Fibroblast of villous mesenchyme (primary cell): ENCODE measurements at regions not wholly inside any gene's neighbourhood (a gene's known extent, or its start where the extent isn't known, plus 50 kb on each side); places are given as distances from the start of the nearest gene placed in this dataset.

ENCODE experiments used
- DNase-seq: peaks from one replicate; pipeline ENCODE4 v3.0.0-alpha.2; 2010; ENCODE audit warnings: low read depth
- H3K4me3 ChIP-seq: 2 replicates; pipeline ENCODE4 v1.5.1; 2011; ENCODE audit warnings: low read depth, mild to moderate bottlenecking, low read length
- CTCF ChIP-seq: IDR thresholded peaks from 2 replicates; pipeline ENCODE4 v1.5.1; 2012; ENCODE audit warnings: low read depth, mild to moderate bottlenecking, low read length; ENCODE audit not compliant: insufficient read depth

GRCh38 chr2:120964819-120965218 lies 229.2 kb downstream of the GLI2 start:
- no peak overlapping the region for H3K4me3 ChIP-seq
- no peak for DNase-seq

GRCh38 chr2:120966510-120967254 lies 231.0 kb downstream of the GLI2 start:
- DNase-seq = no peak
- no peak for TF ChIP-seq CTCF
- no peak overlapping the region for H3K4me3 ChIP-seq

More at GRCh38 chr2:120964819-120965218, 229.2 kb downstream of the GLI2 start:
- no peak for TF ChIP-seq CTCF

GRCh38 chr2:120968307-120969015 lies 232.8 kb downstream of the GLI2 start:
- H3K4me3 ChIP-seq = no peak overlapping the region
- no peak for DNase-seq
- no peak for TF ChIP-seq CTCF

GRCh38 chr2:120969613-120970355 lies 234.1 kb downstream of the GLI2 start:
- no peak for DNase-seq
- H3K4me3 ChIP-seq = no peak overlapping the region
- no peak for TF ChIP-seq CTCF

GRCh38 chr2:120971866-120972265 lies 236.2 kb downstream of the GLI2 start:
- TF ChIP-seq CTCF = no peak

GRCh38 chr2:120972286-120972685 lies 236.6 kb downstream of the GLI2 start:
- no peak overlapping the region for H3K4me3 ChIP-seq
- no peak for DNase-seq
- TF ChIP-seq CTCF = no peak

More at GRCh38 chr2:120971866-120972265, 236.2 kb downstream of the GLI2 start:
- no peak overlapping the region for H3K4me3 ChIP-seq
- no peak for DNase-seq
